Heart left ventricle (tissue), 13 donors: ENCODE measurements at regions not wholly inside any gene's neighbourhood (a gene's known extent, or its start where the extent isn't known, plus 50 kb on each side); places are given as distances from the start of the nearest gene placed in this dataset.

ENCODE experiments used
- CTCF ChIP-seq, 12 donors: fragments of 200-600 bp; sonication (generic) in 4 of 12; IDR thresholded peaks; one replicate each; pipeline versions ENCODE4 v1.5.0 to v1.8.0; 2018 to 2022; ENCODE audit warnings: antibody characterized with exemption in 12 of 12, mild to moderate bottlenecking in 5 of 12
- POLR2A ChIP-seq, 2 donors: fragments of 450-650 bp; IDR thresholded peaks; one replicate each; pipeline ENCODE4 v1.6.1; 2017; ENCODE audit warnings: antibody characterized with exemption in 2 of 2, mild to moderate bottlenecking in 2 of 2, moderate library complexity in 2 of 2
- donor health status: ischemic (EF 13 %, LVEDD 7.1; RV severe dilation, severe dysfunction).
- donor health status: DM: no; HTN: yes; CAD: no.
- donor health status: DM: no; HTN: no; CAD: no.
- donor health status: ischemic (EF 25% LVEDD 6.9; RV normal size, moderate dysfunction).
- donor health status: ischemic (EF 25% LVEDD 5.7; RV mildly dilated, moderate dysfunction).
- donor health status: ischemic (EF 35%, LVEDD 5.7; RV mildly dilated, moderate dysfunction).
- donor health status: nonischemic (EF 11% LVEDD 7.7; RV severe dilation, severe dysfunction).
- donor health status: DM: yes; HTN: yes; CAD: no.
- donor health status: PGD.
- donor health status: ischemic (EF 29% LVEDD 5.4; RV normal size, mild dysfunction).
- donor health status: nonischemic (EF 23%, LVEDD 6.1; RV moderate dilation, normal function).

GRCh38 chr5:34570143-34570542, 86.0 kb upstream of the RAI14 start:
- TF ChIP-seq CTCF (IDR thresholded peaks at IDR 0.05) (no peak), POLR2A (IDR thresholded peaks at IDR 0.05) (no peak)
